SK-N-MC (cell line): ENCODE measurements at regions not wholly inside any gene's neighbourhood (a gene's known extent, or its start where the extent isn't known, plus 50 kb on each side); places are given as distances from the start of the nearest gene placed in this dataset.
"Not testable (repeated sequence)": the region's sequence is repeated elsewhere in the genome, so short reads cannot be mapped to it uniquely, and the experiment has no call there.

Source experiments
- DNase-seq: peaks from one replicate; pipeline ENCODE4 v3.0.0-alpha.2; 2011; ENCODE audit warnings: low read depth, low spot score
- H3K27ac ChIP-seq: fragments of 200-600 bp; sonication (generic); 2 replicates; pipeline ENCODE4 v1.5.1; 2016; ENCODE audit warnings: mixed run types
- H3K36me3 ChIP-seq: fragments of 200-600 bp; sonication (generic); 2 replicates; pipeline ENCODE4 v1.6.1; 2017; ENCODE audit warnings: antibody characterized with exemption, low read length, mixed read lengths; ENCODE audit not compliant: insufficient read depth
- H3K4me3 ChIP-seq: fragments of 200-600 bp; sonication (generic); 2 replicates; pipeline ENCODE4 v1.5.1; 2016
- H3K9ac ChIP-seq: fragments of 200-600 bp; sonication (generic); 2 replicates; pipeline ENCODE4 v1.8.0; 2017; ENCODE audit warnings: mixed run types, mixed read lengths; ENCODE audit not compliant: insufficient read length
- H3K9me3 ChIP-seq: fragments of 200-600 bp; sonication (generic); 2 replicates; pipeline ENCODE4 v1.6.1; 2017; ENCODE audit warnings: low read depth, mild to moderate bottlenecking, antibody characterized with exemption, low read length, moderate library complexity, mixed read lengths
- EZH2 ChIP-seq: fragments of 200-600 bp; sonication (generic); IDR thresholded peaks from one replicate; pipeline ENCODE4 v1.6.1; 2017; ENCODE audit warnings: antibody characterized with exemption
- FOXP2 ChIP-seq: optimal IDR thresholded peaks from 2 replicates; pipeline ENCODE3; 2011; ENCODE audit warnings: mild to moderate bottlenecking, moderate library complexity; ENCODE audit not compliant: insufficient read depth; ENCODE audit errors: extremely low read length, control extremely low read depth
- POLR2AphosphoS5 ChIP-seq: IDR thresholded peaks from 2 replicates; pipeline ENCODE4 v1.6.1; 2012; ENCODE audit warnings: mild to moderate bottlenecking, low read depth, low read length, borderline replicate concordance

DNA sequence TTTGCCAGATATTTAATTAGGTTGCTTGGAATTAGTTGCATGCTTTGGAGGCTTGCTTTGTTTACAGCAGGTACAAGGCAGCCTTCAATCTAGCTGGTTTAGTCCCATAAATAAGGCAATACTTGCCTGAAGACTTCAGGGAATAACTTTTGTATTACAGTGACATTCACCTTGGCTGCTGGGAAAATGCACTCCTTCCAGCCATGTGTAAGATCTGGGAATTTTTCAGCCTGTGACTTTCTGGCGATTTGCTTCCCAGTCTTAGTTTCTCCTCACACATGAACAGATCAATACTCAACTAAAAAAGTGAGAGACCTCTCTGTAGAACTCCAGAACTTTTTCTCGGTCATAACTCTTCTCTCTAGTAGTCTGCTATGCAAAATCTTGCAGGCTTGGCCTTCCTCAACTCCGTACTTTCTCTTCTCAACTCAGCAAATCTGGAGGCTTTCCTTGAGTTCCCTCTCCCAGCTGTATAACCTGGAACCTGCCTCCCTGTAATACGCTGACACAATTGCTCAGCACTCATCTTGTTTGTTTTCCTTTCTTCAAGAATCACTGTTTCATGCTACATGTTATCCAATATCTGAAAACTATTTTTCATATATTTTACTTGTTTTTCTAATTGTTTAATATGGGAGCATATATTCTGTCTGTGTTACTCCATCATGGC is 173.0 kb downstream of the MSX2 start:
- Histone ChIP-seq H3K27ac (peak overlapping the region; percentile 56), H3K4me3 (no peak overlapping the region), H3K9ac (no peak overlapping the region), H3K36me3 (no peaks in the 10 kb centered on the region), H3K9me3 (no peaks in the 10 kb centered on the region)
- TF ChIP-seq FOXP2: no peak
- TF ChIP-seq POLR2AphosphoS5: no peak
- TF ChIP-seq EZH2: no peak
- no peak for DNase-seq

DNA sequence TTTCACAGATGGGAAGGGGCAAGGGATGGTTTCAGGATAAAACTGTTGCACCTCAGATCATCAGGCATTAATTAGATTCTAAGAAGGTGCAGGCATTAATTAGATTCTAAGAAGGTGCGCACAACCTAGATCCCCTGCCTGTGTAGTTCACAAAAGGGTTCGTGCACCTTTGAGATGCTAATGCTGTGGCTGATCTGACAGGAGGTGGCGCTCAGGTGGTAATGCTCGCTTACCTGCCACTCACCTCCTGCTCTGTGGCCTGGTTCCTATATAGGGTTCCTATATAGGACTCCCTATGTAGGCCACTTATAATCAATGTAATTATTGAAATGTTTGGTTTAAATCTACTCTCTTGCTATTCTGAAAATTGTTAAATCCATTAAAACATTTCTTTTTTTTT is 171.0 kb downstream of the MSX2 start:
- TF ChIP-seq FOXP2 (no peak), EZH2 (no peak), POLR2AphosphoS5 (no peak)
- Histone ChIP-seq H3K36me3 (no peaks in the 10 kb centered on the region), H3K27ac (no peak overlapping the region), H3K4me3 (no peak overlapping the region), H3K9me3 (no peaks in the 10 kb centered on the region), H3K9ac (no peak overlapping the region)
- no peak for DNase-seq

DNA sequence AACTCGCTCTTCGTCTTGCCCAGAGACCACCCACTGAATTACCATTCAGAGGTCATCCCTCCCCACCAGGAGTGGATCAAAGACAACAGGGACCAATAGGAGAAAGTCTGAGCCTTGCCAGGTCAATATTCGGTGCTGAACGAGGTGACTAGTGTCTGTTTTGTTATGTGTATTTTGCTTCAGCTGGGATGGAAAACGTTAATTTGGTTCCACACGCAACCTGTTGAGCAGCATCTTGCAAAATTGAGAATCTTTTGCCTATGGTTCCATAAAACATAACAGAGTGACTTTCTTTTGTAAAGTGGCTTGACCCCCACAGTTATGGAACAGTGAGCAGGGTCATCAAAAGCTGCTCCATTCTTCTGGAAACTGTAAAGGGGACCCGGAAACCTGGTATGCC is 168.4 kb downstream of the MSX2 start:
- TF ChIP-seq POLR2AphosphoS5 (no peak), FOXP2 (no peak), EZH2 (no peak)
- DNase-seq: no peak
- H3K9ac ChIP-seq: no peak overlapping the region
- no peaks in the 10 kb centered on the region for H3K36me3 ChIP-seq
- no peaks in the 10 kb centered on the region for H3K9me3 ChIP-seq
- no peak overlapping the region for H3K4me3 ChIP-seq
- H3K27ac ChIP-seq: no peak overlapping the region

DNA sequence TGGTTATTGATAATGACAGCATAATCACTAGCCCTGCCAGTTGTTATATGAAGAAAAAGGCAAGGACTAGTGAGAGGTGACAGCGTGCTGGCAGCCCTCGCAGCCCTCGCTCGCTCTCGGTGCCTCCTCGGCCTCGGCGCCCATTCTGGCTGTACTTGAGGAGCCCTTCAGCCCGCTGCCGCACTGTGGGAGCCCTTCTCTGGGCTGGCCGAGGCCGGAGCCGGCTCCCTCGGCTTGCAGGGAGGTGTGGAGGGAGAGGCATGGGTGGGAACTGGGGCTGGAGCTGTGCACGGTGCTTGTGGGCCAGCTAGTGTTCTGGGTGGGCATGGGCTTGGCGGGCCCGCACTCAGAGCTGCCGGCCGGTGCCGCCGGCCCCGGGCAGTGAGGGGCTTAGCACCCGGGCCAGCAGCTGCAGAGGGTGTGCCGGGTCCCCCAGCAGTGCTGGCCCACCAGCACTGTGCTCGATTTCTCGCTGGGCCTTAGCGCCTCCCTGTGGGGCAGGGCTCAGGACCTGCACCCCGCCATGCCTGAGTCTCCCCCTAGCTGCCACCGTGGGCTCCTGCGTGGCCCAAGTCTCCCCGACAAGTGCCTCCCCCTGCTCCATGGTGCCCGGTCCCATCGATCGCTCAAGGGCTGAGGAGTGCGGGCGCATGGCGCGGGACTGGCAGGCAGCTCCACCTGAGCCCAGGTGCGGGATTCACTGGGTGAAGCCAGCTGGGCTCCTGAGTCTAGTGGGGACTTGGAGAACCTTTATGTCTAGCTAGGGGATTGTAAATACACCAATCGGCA is 156.2 kb downstream of the MSX2 start:
- H3K36me3 ChIP-seq, H3K9ac ChIP-seq, H3K9me3 ChIP-seq, H3K27ac ChIP-seq, DNase-seq, H3K4me3 ChIP-seq: not testable (repeated sequence)

DNA sequence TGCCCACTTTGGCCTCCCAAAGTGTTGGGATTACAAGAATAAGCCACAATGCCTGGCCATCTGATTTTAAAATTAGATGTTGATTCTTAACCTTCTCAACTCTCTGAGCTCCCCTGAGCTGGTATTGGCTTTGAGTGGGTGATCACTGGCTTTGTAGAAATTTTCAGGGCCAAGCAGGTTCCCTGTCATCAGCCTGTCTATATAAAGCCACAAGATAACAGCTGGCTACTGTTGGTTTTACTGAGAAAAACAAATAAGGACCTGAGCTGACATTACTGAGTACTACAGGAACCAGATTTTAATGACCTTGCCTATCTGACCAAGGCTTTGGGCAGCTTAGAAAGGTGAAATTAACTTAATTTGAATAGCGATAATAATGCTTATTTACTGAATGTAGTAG is 153.6 kb downstream of the MSX2 start:
- DNase-seq: no peak
- no peak overlapping the region for H3K4me3 ChIP-seq
- no peak overlapping the region for H3K27ac ChIP-seq
- TF ChIP-seq FOXP2: no peak
- no peak for TF ChIP-seq EZH2
- TF ChIP-seq POLR2AphosphoS5: no peak
- H3K9me3 ChIP-seq: no peaks in the 10 kb centered on the region
- H3K9ac ChIP-seq: no peak overlapping the region
- H3K36me3 ChIP-seq: no peaks in the 10 kb centered on the region

DNA sequence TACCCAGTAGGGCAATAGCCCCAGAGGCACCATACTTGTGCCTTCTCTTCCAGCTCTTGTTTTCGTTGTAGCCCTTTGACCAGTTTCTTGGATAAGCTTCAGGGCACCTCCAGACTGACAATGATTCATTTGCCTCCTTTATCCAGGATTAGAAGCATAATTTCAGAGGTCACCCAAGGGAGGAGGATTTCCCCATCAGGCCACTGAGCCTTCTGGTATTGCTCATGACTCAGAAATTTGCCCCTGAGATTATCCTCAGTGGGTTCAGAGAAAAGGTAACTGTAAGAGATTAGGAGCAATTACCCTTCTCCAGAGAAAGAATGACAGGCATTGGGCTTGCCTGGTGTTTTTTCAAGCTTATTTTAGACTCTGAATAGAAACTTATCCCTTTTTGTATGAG is 147.9 kb downstream of the MSX2 start:
- H3K9me3 ChIP-seq: no peaks in the 10 kb centered on the region

DNA sequence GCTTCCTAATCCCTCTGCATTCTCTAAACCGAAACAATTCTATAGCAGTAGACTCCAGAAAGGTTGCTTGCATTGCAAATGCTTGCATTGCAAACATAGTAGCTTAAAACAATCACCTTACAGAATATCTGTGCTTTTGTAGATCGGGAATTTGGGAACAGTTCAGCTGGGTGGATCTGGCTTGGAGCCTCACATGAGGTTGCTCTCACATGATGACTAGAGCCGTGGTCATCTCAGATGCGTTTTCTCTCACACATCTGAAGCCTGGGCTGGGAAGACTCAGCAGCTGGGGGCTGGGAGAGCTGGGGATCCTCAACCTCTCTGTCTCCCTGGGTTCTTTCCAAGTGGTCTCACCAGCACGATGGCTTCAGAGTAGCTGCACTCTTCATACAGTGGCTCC is 127.8 kb downstream of the MSX2 start:
- no peak overlapping the region for H3K9ac ChIP-seq
- no peaks in the 10 kb centered on the region for H3K9me3 ChIP-seq
- H3K27ac ChIP-seq: no peak overlapping the region
- H3K36me3 ChIP-seq: no peaks in the 10 kb centered on the region
- H3K4me3 ChIP-seq: no peak overlapping the region
- no peak for TF ChIP-seq FOXP2
- TF ChIP-seq POLR2AphosphoS5: no peak
- no peak for TF ChIP-seq EZH2
- DNase-seq: no peak

More for the DNA sequence above, 147.9 kb downstream of the MSX2 start:
- Histone ChIP-seq H3K9ac (no peak overlapping the region), H3K4me3 (no peak overlapping the region), H3K27ac (no peak overlapping the region), H3K36me3 (no peaks in the 10 kb centered on the region)
- TF ChIP-seq FOXP2 (no peak), EZH2 (no peak), POLR2AphosphoS5 (no peak)
- no peak for DNase-seq

DNA sequence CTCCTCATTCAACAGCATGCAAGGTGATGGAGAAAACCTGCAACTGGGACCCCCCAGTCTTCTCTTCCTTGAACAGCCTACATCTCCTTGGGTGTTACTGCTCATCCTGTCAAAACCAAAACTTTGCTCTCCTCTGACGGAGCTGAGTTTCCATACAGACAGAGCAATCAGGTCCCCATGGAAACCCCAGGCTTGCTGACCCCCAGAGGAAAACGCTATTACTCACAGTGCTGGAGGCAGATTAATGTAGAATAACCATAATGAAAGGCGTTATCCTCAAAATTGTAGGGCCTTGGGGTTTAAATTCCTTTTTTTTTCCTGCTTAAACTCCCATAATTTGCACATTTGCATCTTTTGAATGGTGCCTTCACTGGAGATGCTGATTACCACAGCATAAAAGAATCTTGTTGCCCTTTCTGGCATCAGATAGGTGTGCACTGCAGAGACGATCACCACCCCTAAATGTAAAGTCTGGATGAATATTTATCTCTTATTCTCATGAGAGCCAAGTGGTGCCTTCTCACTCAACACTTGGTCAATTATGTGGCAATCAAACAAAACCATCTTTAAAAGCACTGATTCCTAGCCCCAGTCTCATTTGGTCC is 126.3 kb downstream of the MSX2 start:
- H3K27ac ChIP-seq: no peak overlapping the region
- no peak for DNase-seq
- no peaks in the 10 kb centered on the region for H3K9me3 ChIP-seq
- H3K4me3 ChIP-seq: no peak overlapping the region
- TF ChIP-seq POLR2AphosphoS5 (no peak), FOXP2 (no peak), EZH2 (no peak)
- no peak overlapping the region for H3K9ac ChIP-seq
- no peaks in the 10 kb centered on the region for H3K36me3 ChIP-seq
